A673 (cell line): ENCODE measurements at regions not wholly inside any gene's neighbourhood (a gene's known extent, or its start where the extent isn't known, plus 50 kb on each side); places are given as distances from the start of the nearest gene placed in this dataset.

ENCODE experiments used
- BruUV-seq: library from RNA; stranded (reverse); fragments of 400-500 nt; replicated peaks from 2 replicates; lab custom pipeline; 2021; lab: Mats Ljungman, UMichigan
- CTCF ChIA-PET: fragments of 300-600 bp; sonication (Branson Sonifier 250); formaldehyde crosslinking; loops from one replicate; lab custom pipeline; 2022; ENCODE audit warnings: antibody characterized with exemption; lab: Charles Lee
- POLR2A ChIA-PET: fragments of 300-600 bp; sonication (Branson Sonifier 250); formaldehyde crosslinking; loops from one replicate; lab custom pipeline; 2022; ENCODE audit warnings: antibody characterized with exemption; ENCODE audit not compliant: low non-redundant PET; lab: Charles Lee
- DNase-seq: peaks from one replicate; pipeline ENCODE4 v3.0.0-alpha.2; 2015; ENCODE audit warnings: low spot score
- H3K27ac ChIP-seq: fragments of 200-600 bp; sonication (generic); 2 replicates; pipeline ENCODE4 v1.5.1; 2016; ENCODE audit warnings: mixed run types, low read depth, mild to moderate bottlenecking, mixed read lengths, antibody characterized with exemption, low read length; ENCODE audit not compliant: poor library complexity, severe bottlenecking
- H3K27me3 ChIP-seq: fragments of 200-600 bp; sonication (generic); replicated peaks from 2 replicates; pipeline ENCODE4 v1.6.1; 2017; ENCODE audit warnings: mixed run types, low read depth, mild to moderate bottlenecking, mixed read lengths, antibody characterized with exemption, low read length; ENCODE audit not compliant: insufficient read depth, poor library complexity
- H3K36me3 ChIP-seq: fragments of 200-600 bp; sonication (generic); 2 replicates; pipeline ENCODE4 v1.6.1; 2016; ENCODE audit warnings: mixed run types, mild to moderate bottlenecking, mixed read lengths, antibody characterized with exemption, low read length; ENCODE audit not compliant: insufficient read depth, poor library complexity, severe bottlenecking
- H3K4me1 ChIP-seq: fragments of 200-600 bp; sonication (generic); 2 replicates; pipeline ENCODE4 v1.6.1; 2017; ENCODE audit warnings: mixed run types, mild to moderate bottlenecking, mixed read lengths, antibody characterized with exemption, low read length; ENCODE audit not compliant: insufficient read depth, poor library complexity, severe bottlenecking
- H3K4me3 ChIP-seq: fragments of 200-600 bp; sonication (generic); 2 replicates; pipeline ENCODE4 v1.5.1; 2016; ENCODE audit warnings: low read depth, mixed run types, mild to moderate bottlenecking, mixed read lengths, low read length; ENCODE audit not compliant: poor library complexity, severe bottlenecking
- H3K9me3 ChIP-seq: fragments of 200-600 bp; sonication (generic); 2 replicates; pipeline ENCODE4 v1.6.1; 2016; ENCODE audit warnings: mixed run types, low read depth, mild to moderate bottlenecking, mixed read lengths, antibody characterized with exemption, low read length; ENCODE audit not compliant: poor library complexity, severe bottlenecking
- EZH2 ChIP-seq: fragments of 200-600 bp; sonication (generic); IDR thresholded peaks from 2 replicates; pipeline ENCODE4 v1.6.1; 2017; ENCODE audit warnings: borderline replicate concordance, low read depth, mild to moderate bottlenecking, mixed read lengths, antibody characterized with exemption, low read length; ENCODE audit not compliant: poor library complexity, severe bottlenecking
- intact Hi-C: fragments of 100-400 bp; cut with micrococcal nuclease; formaldehyde crosslinking; loops from one replicate; pipeline ENCODE4 v1.10.0; 2022; ENCODE audit not compliant: unreplicated experiment
- TF ChIP-seq, protein P1 (sequence below): fragments of 300-800, 200-600 bp; sonication (generic); conservative IDR thresholded peaks from 2 replicates; pipeline ENCODE4 v1.5.1; 2017; ENCODE audit warnings: low read depth, mild to moderate bottlenecking, antibody characterized with exemption, low read length, moderate library complexity, mixed read lengths

DNA sequence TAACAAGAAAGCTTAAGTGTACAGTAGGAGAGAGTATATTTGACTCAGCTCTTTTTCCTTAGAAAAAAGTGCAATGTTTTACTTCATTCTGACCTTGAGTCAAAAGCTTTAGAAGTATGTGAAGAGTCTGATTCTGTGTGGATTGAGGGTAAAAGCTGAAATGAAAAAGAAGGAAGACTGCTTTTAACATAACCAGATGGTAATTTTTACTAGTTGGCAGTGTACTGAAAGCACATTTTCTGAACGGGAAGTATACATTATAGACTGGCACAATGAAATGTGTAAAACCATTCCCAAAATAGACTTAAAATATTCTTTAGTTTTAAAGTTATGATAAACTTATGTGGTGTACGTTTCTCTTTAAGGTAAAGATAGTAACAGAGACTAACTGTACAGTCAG is 197.8 kb upstream of the ZNF717 start:
- POLR2A ChIA-PET, result no interaction called here
- Histone ChIP-seq H3K27me3 (no peaks in the 10 kb centered on the region), H3K36me3 (no peaks in the 10 kb centered on the region), H3K4me3 (no peak overlapping the region), H3K27ac (no peak overlapping the region), H3K9me3 (no peaks in the 10 kb centered on the region), H3K4me1 (no peaks in the 10 kb centered on the region)
- intact Hi-C loops, result no loop called here
- no peak for DNase-seq
- CTCF ChIA-PET, result no interaction called here
- BruUV-seq, result no TSS peak
- TF ChIP-seq, protein P1, sequence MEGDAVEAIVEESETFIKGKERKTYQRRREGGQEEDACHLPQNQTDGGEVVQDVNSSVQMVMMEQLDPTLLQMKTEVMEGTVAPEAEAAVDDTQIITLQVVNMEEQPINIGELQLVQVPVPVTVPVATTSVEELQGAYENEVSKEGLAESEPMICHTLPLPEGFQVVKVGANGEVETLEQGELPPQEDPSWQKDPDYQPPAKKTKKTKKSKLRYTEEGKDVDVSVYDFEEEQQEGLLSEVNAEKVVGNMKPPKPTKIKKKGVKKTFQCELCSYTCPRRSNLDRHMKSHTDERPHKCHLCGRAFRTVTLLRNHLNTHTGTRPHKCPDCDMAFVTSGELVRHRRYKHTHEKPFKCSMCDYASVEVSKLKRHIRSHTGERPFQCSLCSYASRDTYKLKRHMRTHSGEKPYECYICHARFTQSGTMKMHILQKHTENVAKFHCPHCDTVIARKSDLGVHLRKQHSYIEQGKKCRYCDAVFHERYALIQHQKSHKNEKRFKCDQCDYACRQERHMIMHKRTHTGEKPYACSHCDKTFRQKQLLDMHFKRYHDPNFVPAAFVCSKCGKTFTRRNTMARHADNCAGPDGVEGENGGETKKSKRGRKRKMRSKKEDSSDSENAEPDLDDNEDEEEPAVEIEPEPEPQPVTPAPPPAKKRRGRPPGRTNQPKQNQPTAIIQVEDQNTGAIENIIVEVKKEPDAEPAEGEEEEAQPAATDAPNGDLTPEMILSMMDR, result no peak

DNA sequence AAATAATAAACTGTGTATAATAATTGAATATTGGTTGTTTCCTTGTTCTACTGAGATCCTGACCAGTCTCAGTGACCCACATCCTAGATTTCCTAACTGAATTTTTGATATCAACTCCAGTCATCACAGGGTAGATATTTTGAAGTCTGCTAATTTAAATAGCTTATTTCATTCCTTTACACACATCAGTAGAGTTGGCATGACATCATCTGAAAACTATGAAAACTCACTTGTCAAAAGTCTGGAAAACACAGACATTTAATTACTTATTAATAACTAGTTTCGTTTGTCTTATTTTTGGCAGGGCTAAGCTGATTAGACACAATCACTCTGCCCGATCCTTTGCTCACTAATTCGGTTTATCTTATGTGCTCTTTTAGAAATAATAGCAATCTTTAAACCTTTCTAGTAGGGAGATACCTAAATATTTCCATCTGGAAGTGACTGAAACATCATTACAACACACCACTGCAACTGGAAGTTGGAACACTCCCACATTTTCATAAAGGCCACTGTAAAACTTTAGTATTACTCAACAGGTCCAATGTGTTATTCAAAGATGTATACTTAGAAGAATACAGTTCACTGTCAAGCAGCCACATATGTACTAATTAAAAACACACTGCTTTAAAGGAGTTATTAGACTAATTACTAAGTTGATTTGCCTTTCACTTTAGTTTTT is 198.4 kb upstream of the ZNF717 start:
- Histone ChIP-seq H3K4me1 (no peaks in the 10 kb centered on the region), H3K27me3 (no peaks in the 10 kb centered on the region), H3K4me3 (no peak overlapping the region), H3K27ac (no peak overlapping the region), H3K9me3 (no peaks in the 10 kb centered on the region), H3K36me3 (no peaks in the 10 kb centered on the region)
- TF ChIP-seq EZH2, result no peak
- TF ChIP-seq, protein P1, result no peak
- DNase-seq, result no peak
- no TSS peak for BruUV-seq
- intact Hi-C loops, result no loop called here
- POLR2A ChIA-PET, result no interaction called here
- CTCF ChIA-PET, result no interaction called here

DNA sequence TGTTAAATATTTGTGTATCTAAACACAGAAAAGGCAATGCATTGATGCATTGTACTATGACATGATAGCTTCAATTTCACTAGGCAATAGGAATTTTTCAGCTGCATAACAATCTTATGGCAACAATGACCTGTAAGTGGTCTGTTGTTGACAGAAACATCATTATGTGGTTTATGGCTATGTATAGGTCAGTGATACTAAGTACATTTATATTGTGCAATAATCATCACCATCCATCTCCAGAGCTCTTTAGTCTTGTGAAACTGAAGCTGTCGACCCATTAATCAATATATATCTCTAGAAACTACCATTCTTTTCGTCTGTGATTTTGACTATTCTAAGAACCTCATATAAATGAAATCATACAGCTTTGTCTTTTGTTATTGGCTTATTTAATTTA is 200.1 kb upstream of the ZNF717 start:
- no TSS peak for BruUV-seq
- no peak for TF ChIP-seq EZH2
- TF ChIP-seq, protein P1, result no peak

More for the DNA sequence above, 200.1 kb upstream of the ZNF717 start:
- ChIA-PET CTCF (no interaction called here), POLR2A (no interaction called here)
- no peak for DNase-seq
- Histone ChIP-seq H3K4me3 (no peak overlapping the region), H3K27ac (no peak overlapping the region), H3K36me3 (no peaks in the 10 kb centered on the region), H3K9me3 (no peaks in the 10 kb centered on the region), H3K4me1 (no peaks in the 10 kb centered on the region), H3K27me3 (no peaks in the 10 kb centered on the region)
- intact Hi-C loops, result no loop called here
